OCI-LY7 (cell line): ENCODE measurements at regions not wholly inside any gene's neighbourhood (a gene's known extent, or its start where the extent isn't known, plus 50 kb on each side); places are given as distances from the start of the nearest gene placed in this dataset.

Experiments used
- EZH2phosphoT487 ChIP-seq: fragments of 200-600 bp; sonication (generic); IDR thresholded peaks from 2 replicates; pipeline ENCODE4 v1.6.1; 2018; ENCODE audit warnings: low read depth, borderline replicate concordance, mild to moderate bottlenecking, mixed run types, antibody characterized with exemption, low read length, moderate library complexity, mixed read lengths
- TF ChIP-seq, protein P1 (sequence below): fragments of 200-600 bp; sonication (generic); conservative IDR thresholded peaks from 2 replicates; pipeline ENCODE4 v1.5.1; 2014; ENCODE audit warnings: mild to moderate bottlenecking, antibody characterized with exemption, low read length, moderate library complexity, mixed read lengths

GRCh38 chr17:53387745-53388144 lies 435.0 kb upstream of the KIF2B start:
- TF ChIP-seq, protein P1, sequence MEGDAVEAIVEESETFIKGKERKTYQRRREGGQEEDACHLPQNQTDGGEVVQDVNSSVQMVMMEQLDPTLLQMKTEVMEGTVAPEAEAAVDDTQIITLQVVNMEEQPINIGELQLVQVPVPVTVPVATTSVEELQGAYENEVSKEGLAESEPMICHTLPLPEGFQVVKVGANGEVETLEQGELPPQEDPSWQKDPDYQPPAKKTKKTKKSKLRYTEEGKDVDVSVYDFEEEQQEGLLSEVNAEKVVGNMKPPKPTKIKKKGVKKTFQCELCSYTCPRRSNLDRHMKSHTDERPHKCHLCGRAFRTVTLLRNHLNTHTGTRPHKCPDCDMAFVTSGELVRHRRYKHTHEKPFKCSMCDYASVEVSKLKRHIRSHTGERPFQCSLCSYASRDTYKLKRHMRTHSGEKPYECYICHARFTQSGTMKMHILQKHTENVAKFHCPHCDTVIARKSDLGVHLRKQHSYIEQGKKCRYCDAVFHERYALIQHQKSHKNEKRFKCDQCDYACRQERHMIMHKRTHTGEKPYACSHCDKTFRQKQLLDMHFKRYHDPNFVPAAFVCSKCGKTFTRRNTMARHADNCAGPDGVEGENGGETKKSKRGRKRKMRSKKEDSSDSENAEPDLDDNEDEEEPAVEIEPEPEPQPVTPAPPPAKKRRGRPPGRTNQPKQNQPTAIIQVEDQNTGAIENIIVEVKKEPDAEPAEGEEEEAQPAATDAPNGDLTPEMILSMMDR: no peak
- no peak for TF ChIP-seq EZH2phosphoT487
